ENCODE measurements at regions not wholly inside any gene's neighbourhood (a gene's known extent, or its start where the extent isn't known, plus 50 kb on each side); places are given as distances from the start of the nearest gene placed in this dataset.

DNA sequence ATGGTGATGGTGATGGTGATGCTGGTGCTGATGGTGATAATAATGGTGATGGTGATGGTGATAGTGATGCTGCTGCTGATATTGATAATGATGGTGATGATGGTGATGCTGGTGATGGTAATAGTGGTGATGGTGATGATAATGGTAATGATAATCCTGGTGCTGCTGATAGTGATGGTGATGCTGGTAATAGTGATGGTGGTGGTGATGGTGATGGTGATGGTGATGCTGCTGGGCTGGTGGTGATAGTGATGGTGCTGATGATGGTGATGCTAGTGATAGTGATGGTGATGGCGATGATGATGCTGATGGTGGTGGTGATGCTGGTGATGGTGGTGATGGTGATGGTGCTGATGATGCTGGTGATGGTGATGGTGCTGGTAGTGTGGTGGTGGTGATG lies 58.4 kb upstream of the IGSF21 start:
- H4K20me1 ChIP-seq (ENCODE audit: insufficient read depth) = no peaks in the 10 kb centered on the region
- no peaks in the 10 kb centered on the region for H3K36me3 ChIP-seq (replicated peaks in 1 of 2; ENCODE audit: control insufficient read depth in 1 of 2, insufficient read depth in 2 of 2, low read length in 1 of 2)
- CTCF ChIA-PET = no interaction called here
- H3K9ac ChIP-seq = no peak overlapping the region
- H2AFZ ChIP-seq (ENCODE audit: low read depth) = no peak overlapping the region
- no peak for DNase-seq
- H3K4me2 ChIP-seq = no peak overlapping the region
- POLR2A ChIA-PET = no interaction called here
- H3K27ac ChIP-seq (ENCODE audit: low read depth in 2 of 2, low read length in 1 of 2) = no peak overlapping the region
- TF ChIP-seq RAD21 (IDR thresholded peaks at IDR 0.05; ENCODE audit: low read length) = no peak
- H3K9me2 ChIP-seq = no peaks in the 10 kb centered on the region
- no peaks in the 10 kb centered on the region for H3K4me1 ChIP-seq (ENCODE audit: control insufficient read depth in 1 of 2, insufficient read depth in 2 of 2, low read depth in 1 of 2, low read length in 1 of 2)
- H3K4me3 ChIP-seq (ENCODE audit: low read depth in 2 of 2, low read length in 1 of 2) = no peak overlapping the region
- H3K9me3 ChIP-seq = no peaks in the 10 kb centered on the region
- no peaks in the 10 kb centered on the region for H3K79me2 ChIP-seq (ENCODE audit: insufficient read depth)
- 57% methylated on average over 1 of the region's 1 CpG for WGBS (ENCODE audit: low lambda C conversion rate)
- no peaks in the 10 kb centered on the region for H3K27me3 ChIP-seq (ENCODE audit: insufficient read depth)
- no peaks in the 10 kb centered on the region for H3F3A ChIP-seq (replicated peaks; ENCODE audit: insufficient read depth)

GRCh38 chr1:18052671-18053070 lies 54.9 kb upstream of the IGSF21 start:
- ChIA-PET POLR2A (no interaction called here), CTCF (interaction anchor here (1.2 kb wide), 1 partner anchor 182 kb away, joined by 3 read pairs; no protein-coding TSS in a partner anchor)
- Histone ChIP-seq H3K4me1 (ENCODE audit: control insufficient read depth in 1 of 2, insufficient read depth in 2 of 2, low read depth in 1 of 2, low read length in 1 of 2) (no peaks in the 10 kb centered on the region), H3K4me2 (no peak overlapping the region), H3F3A (replicated peaks; ENCODE audit: insufficient read depth) (no peaks in the 10 kb centered on the region), H3K36me3 (replicated peaks in 1 of 2; ENCODE audit: control insufficient read depth in 1 of 2, insufficient read depth in 2 of 2, low read length in 1 of 2) (no peaks in the 10 kb centered on the region), H3K9me3 (no peaks in the 10 kb centered on the region), H4K20me1 (ENCODE audit: insufficient read depth) (no peaks in the 10 kb centered on the region), H3K27ac (ENCODE audit: low read depth in 2 of 2, low read length in 1 of 2) (no peak overlapping the region), H3K4me3 (ENCODE audit: low read depth in 2 of 2, low read length in 1 of 2) (no peak overlapping the region), H3K27me3 (ENCODE audit: insufficient read depth) (no peaks in the 10 kb centered on the region), H3K79me2 (ENCODE audit: insufficient read depth) (no peaks in the 10 kb centered on the region), H2AFZ (ENCODE audit: low read depth) (no peak overlapping the region), H3K9ac (no peak overlapping the region), H3K9me2 (no peaks in the 10 kb centered on the region)
- TF ChIP-seq SIN3A (IDR thresholded peaks at IDR 0.05; ENCODE audit: borderline replicate concordance, low read depth, low read length) (no peak), NRF1 (IDR thresholded peaks at IDR 0.05; ENCODE audit: low read depth, low read length) (no peak), RXRA (IDR thresholded peaks at IDR 0.05; ENCODE audit: borderline replicate concordance, low read depth) (no peak), GABPA (IDR thresholded peaks at IDR 0.05; ENCODE audit: low read depth) (no peak), TCF12 (IDR thresholded peaks at IDR 0.05) (no peak), POLR2AphosphoS5 (IDR thresholded peaks at IDR 0.05; ENCODE audit: low read depth, low read length) (no peak), CHD2 (IDR thresholded peaks at IDR 0.05; ENCODE audit: low read length, partially characterized antibody) (no peak), MAX (IDR thresholded peaks at IDR 0.05; ENCODE audit: low read depth) (no peak), MXI1 (IDR thresholded peaks at IDR 0.05; ENCODE audit: low read depth, low read length) (no peak), MEF2A (IDR thresholded peaks at IDR 0.05; ENCODE audit: borderline replicate concordance, low read depth) (no peak), USF2 (IDR thresholded peaks at IDR 0.05; ENCODE audit: borderline replicate concordance, low read depth, low read length) (no peak), ZBTB33 (IDR thresholded peaks at IDR 0.05; ENCODE audit: borderline replicate concordance, low read depth) (no peak), EP300 (IDR thresholded peaks at IDR 0.05; ENCODE audit: borderline replicate concordance in 1 of 2, low read depth in 1 of 2, low read length in 1 of 2) (no peak), FOXJ3 (CRISPR knock-in tag; IDR thresholded peaks at IDR 0.05) (no peak)
- TF ChIP-seq, protein P1, sequence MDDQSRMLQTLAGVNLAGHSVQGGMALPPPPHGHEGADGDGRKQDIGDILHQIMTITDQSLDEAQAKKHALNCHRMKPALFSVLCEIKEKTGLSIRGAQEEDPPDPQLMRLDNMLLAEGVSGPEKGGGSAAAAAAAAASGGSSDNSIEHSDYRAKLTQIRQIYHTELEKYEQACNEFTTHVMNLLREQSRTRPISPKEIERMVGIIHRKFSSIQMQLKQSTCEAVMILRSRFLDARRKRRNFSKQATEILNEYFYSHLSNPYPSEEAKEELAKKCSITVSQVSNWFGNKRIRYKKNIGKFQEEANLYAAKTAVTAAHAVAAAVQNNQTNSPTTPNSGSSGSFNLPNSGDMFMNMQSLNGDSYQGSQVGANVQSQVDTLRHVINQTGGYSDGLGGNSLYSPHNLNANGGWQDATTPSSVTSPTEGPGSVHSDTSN (IDR thresholded peaks at IDR 0.05) = no peak
- no peak for DNase-seq
- WGBS (ENCODE audit: low lambda C conversion rate) = 36% methylated on average over 8 of the region's 8 CpGs
